Neural cell (in vitro differentiated cells): ENCODE measurements at regions not wholly inside any gene's neighbourhood (a gene's known extent, or its start where the extent isn't known, plus 50 kb on each side); places are given as distances from the start of the nearest gene placed in this dataset.

Source experiments
- H2AFZ ChIP-seq: fragments of 200-600, 300-800 bp; sonication (generic), shearing (Covaris generic); 2 replicates; pipeline ENCODE4 v1.6.0; 2014; ENCODE audit warnings: low read depth, mild to moderate bottlenecking, antibody characterized with exemption, low read length, moderate library complexity
- H3F3A ChIP-seq: fragments of 200-600 bp; shearing (Covaris generic); 2 replicates; pipeline ENCODE4 v1.6.1; 2016; ENCODE audit warnings: mild to moderate bottlenecking, moderate library complexity, mixed read lengths, antibody characterized with exemption, low read length; ENCODE audit not compliant: insufficient read depth, poor library complexity, severe bottlenecking
- H3K27ac ChIP-seq: fragments of 200-600, 300-800 bp; sonication (generic), shearing (Covaris generic); 2 replicates; pipeline ENCODE4 v1.5.1; 2014; ENCODE audit warnings: mild to moderate bottlenecking, low read length, moderate library complexity
- H3K27me3 ChIP-seq: fragments of 300-800, 200-600 bp; sonication (generic), shearing (Covaris generic); 2 replicates; pipeline ENCODE4 v1.6.0; 2014; ENCODE audit warnings: mild to moderate bottlenecking, low read depth, low read length, moderate library complexity; ENCODE audit not compliant: insufficient read depth
- H3K36me3 ChIP-seq: fragments of 300-800, 200-600 bp; sonication (generic), shearing (Covaris generic); 2 replicates; pipeline ENCODE4 v1.5.1; 2014; ENCODE audit warnings: mild to moderate bottlenecking, antibody characterized with exemption, low read length, moderate library complexity; ENCODE audit not compliant: insufficient read depth
- H3K4me2 ChIP-seq: fragments of 300-800, 200-600 bp; sonication (generic), shearing (Covaris generic); 2 replicates; pipeline ENCODE4 v1.6.0; 2014; ENCODE audit warnings: mild to moderate bottlenecking, low read length
- H3K4me3 ChIP-seq: fragments of 300-800, 200-600 bp; sonication (generic), shearing (Covaris generic); 2 replicates; pipeline ENCODE4 v1.5.1; 2014; ENCODE audit warnings: mild to moderate bottlenecking, low read length, moderate library complexity
- H3K79me2 ChIP-seq: fragments of 200-600 bp; shearing (Covaris generic); replicated peaks from 2 replicates; pipeline ENCODE4 v1.6.0; 2014; ENCODE audit warnings: mild to moderate bottlenecking, low read length, moderate library complexity; ENCODE audit not compliant: insufficient read depth
- H3K9ac ChIP-seq: fragments of 300-800, 200-600 bp; sonication (generic), shearing (Covaris generic); 2 replicates; pipeline ENCODE4 v1.6.1; 2016; ENCODE audit warnings: mild to moderate bottlenecking, low read length, mixed read lengths
- H3K9me2 ChIP-seq: fragments of 200-600 bp; shearing (Covaris generic); 2 replicates; pipeline ENCODE4 v1.6.1; 2016; ENCODE audit warnings: mild to moderate bottlenecking, low read length, mixed read lengths; ENCODE audit not compliant: insufficient read depth
- H3K9me3 ChIP-seq: fragments of 200-600, 300-800 bp; sonication (generic), shearing (Covaris generic); 2 replicates; pipeline ENCODE4 v1.6.1; 2016; ENCODE audit warnings: mild to moderate bottlenecking, mixed run types, low read length, moderate library complexity, mixed read lengths
- H4K20me1 ChIP-seq: fragments of 200-600 bp; shearing (Covaris generic); 2 replicates; pipeline ENCODE4 v1.6.1; 2016; ENCODE audit warnings: mild to moderate bottlenecking, mixed run types; ENCODE audit not compliant: insufficient read depth
- EP300 ChIP-seq: fragments of 450-650 bp; conservative IDR thresholded peaks from 2 replicates; pipeline ENCODE4 v1.6.1; 2014; ENCODE audit warnings: antibody characterized with exemption, mild to moderate bottlenecking, moderate library complexity; ENCODE audit not compliant: poor library complexity, severe bottlenecking
- EZH2 ChIP-seq: fragments of 200-600, 300-800 bp; shearing (Covaris generic), sonication (generic); IDR thresholded peaks from 2 replicates; pipeline ENCODE4 v1.6.1; 2014; ENCODE audit warnings: antibody characterized with exemption, low read length, borderline replicate concordance, mild to moderate bottlenecking; ENCODE audit not compliant: insufficient read depth, poor library complexity, severe bottlenecking
- MXI1 ChIP-seq: fragments of 450-650 bp; conservative IDR thresholded peaks from 2 replicates; pipeline ENCODE4 v1.6.1; 2014; ENCODE audit warnings: antibody characterized with exemption, mild to moderate bottlenecking; ENCODE audit not compliant: poor library complexity, severe bottlenecking
- POLR2AphosphoS5 ChIP-seq: IDR thresholded peaks from 2 replicates; pipeline ENCODE4 v1.6.1; 2012
- RAD21 ChIP-seq: fragments of 450-650 bp; conservative IDR thresholded peaks from 2 replicates; pipeline ENCODE4 v1.6.1; 2014; ENCODE audit warnings: antibody characterized with exemption, mild to moderate bottlenecking, moderate library complexity
- SMC3 ChIP-seq: fragments of 450-650 bp; conservative IDR thresholded peaks from 2 replicates; pipeline ENCODE4 v1.6.1; 2014; ENCODE audit warnings: antibody characterized with exemption, mild to moderate bottlenecking, moderate library complexity; ENCODE audit not compliant: poor library complexity
- TAF1 ChIP-seq: IDR thresholded peaks from 2 replicates; pipeline ENCODE4 v1.6.1; 2012; ENCODE audit warnings: low read depth
- TF ChIP-seq, protein P1 (sequence below): fragments of 450-650 bp; IDR thresholded peaks from 2 replicates; pipeline ENCODE4 v1.5.1; 2014; ENCODE audit warnings: antibody characterized with exemption, mild to moderate bottlenecking, moderate library complexity; ENCODE audit not compliant: poor library complexity, severe bottlenecking
- TF ChIP-seq, protein P2 (sequence below): IDR thresholded peaks from 2 replicates; pipeline ENCODE4 v1.6.1; 2012; ENCODE audit warnings: borderline replicate concordance

DNA sequence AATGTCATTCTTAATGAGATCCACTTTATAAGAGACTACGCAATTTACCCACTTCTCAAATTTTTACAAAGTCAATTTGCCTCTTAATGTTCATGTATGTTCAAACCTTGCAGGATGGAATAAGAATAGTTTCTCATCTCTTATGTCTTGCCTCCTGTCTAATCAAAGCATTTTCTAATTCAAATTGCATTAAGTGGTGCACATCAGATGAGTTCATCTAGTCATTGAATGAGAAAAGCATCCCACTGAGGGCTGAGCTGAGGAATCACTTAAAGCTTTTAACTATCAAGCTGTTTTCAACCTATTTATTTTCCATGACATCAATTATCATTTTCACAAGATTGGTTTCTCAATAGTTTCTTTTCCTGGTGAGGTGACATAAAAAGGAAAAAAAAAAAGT lies 1964.0 kb downstream of the PCDH7 start (continued):
- TF ChIP-seq, protein P1, sequence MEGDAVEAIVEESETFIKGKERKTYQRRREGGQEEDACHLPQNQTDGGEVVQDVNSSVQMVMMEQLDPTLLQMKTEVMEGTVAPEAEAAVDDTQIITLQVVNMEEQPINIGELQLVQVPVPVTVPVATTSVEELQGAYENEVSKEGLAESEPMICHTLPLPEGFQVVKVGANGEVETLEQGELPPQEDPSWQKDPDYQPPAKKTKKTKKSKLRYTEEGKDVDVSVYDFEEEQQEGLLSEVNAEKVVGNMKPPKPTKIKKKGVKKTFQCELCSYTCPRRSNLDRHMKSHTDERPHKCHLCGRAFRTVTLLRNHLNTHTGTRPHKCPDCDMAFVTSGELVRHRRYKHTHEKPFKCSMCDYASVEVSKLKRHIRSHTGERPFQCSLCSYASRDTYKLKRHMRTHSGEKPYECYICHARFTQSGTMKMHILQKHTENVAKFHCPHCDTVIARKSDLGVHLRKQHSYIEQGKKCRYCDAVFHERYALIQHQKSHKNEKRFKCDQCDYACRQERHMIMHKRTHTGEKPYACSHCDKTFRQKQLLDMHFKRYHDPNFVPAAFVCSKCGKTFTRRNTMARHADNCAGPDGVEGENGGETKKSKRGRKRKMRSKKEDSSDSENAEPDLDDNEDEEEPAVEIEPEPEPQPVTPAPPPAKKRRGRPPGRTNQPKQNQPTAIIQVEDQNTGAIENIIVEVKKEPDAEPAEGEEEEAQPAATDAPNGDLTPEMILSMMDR: no peak
- TF ChIP-seq SMC3: no peak

DNA sequence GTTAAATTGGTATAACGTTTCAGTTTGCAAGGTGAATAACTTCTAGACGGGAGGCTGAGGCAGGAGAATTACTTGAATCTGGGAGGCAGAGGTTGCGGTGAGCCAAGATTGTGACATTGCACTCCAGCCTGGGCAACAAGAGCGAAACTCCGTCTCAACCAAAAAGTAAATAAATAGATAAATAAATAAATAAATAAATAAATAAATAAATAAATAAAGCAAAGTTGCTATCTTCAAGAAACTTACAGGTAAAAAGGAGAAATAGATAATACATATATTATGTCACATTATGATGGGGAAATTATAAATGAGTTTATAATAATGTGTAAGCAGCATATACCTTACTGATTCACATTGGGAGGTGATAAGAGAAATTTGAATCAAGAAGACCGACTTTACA lies 1966.0 kb downstream of the PCDH7 start:
- no peaks in the 10 kb centered on the region for H3K79me2 ChIP-seq
- no peaks in the 10 kb centered on the region for H3K27me3 ChIP-seq
- no peak overlapping the region for H2AFZ ChIP-seq
- no peaks in the 10 kb centered on the region for H4K20me1 ChIP-seq
- H3K27ac ChIP-seq: no peak overlapping the region
- H3K4me2 ChIP-seq: no peak overlapping the region
- H3K9ac ChIP-seq: no peak overlapping the region
- no peak overlapping the region for H3K4me3 ChIP-seq
- TF ChIP-seq, protein P2, sequence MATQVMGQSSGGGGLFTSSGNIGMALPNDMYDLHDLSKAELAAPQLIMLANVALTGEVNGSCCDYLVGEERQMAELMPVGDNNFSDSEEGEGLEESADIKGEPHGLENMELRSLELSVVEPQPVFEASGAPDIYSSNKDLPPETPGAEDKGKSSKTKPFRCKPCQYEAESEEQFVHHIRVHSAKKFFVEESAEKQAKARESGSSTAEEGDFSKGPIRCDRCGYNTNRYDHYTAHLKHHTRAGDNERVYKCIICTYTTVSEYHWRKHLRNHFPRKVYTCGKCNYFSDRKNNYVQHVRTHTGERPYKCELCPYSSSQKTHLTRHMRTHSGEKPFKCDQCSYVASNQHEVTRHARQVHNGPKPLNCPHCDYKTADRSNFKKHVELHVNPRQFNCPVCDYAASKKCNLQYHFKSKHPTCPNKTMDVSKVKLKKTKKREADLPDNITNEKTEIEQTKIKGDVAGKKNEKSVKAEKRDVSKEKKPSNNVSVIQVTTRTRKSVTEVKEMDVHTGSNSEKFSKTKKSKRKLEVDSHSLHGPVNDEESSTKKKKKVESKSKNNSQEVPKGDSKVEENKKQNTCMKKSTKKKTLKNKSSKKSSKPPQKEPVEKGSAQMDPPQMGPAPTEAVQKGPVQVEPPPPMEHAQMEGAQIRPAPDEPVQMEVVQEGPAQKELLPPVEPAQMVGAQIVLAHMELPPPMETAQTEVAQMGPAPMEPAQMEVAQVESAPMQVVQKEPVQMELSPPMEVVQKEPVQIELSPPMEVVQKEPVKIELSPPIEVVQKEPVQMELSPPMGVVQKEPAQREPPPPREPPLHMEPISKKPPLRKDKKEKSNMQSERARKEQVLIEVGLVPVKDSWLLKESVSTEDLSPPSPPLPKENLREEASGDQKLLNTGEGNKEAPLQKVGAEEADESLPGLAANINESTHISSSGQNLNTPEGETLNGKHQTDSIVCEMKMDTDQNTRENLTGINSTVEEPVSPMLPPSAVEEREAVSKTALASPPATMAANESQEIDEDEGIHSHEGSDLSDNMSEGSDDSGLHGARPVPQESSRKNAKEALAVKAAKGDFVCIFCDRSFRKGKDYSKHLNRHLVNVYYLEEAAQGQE: no peak
- TF ChIP-seq SMC3 (no peak), RAD21 (no peak), EP300 (no peak), MXI1 (no peak), POLR2AphosphoS5 (no peak)
- TF ChIP-seq, protein P1: no peak
- no peaks in the 10 kb centered on the region for H3K9me2 ChIP-seq
- H3F3A ChIP-seq: no peaks in the 10 kb centered on the region
- H3K36me3 ChIP-seq: no peaks in the 10 kb centered on the region
- no peaks in the 10 kb centered on the region for H3K9me3 ChIP-seq

DNA sequence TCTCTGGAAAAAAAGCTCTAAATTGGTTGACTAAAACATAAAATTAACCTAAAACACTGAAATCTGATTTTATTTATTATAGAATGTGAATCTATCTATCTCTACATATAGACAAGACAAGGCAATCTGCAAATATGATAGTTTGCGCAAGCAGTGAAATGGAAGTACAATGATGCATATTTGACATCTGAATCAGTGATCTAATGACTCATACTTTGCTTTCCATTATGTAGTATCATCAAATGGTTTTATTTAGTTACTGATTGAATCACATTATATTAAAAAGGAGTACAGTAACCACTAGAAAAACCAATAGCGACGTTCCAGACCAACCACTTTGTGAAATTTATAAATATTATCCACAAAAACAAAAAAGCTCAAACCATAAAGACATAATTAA lies 1969.3 kb downstream of the PCDH7 start:
- Histone ChIP-seq H3K4me3 (no peak overlapping the region), H4K20me1 (no peaks in the 10 kb centered on the region), H3K79me2 (no peaks in the 10 kb centered on the region), H3K9me2 (no peaks in the 10 kb centered on the region), H3K27me3 (no peaks in the 10 kb centered on the region), H3K27ac (no peak overlapping the region), H3K4me2 (no peak overlapping the region), H3K9ac (no peak overlapping the region), H3K9me3 (no peaks in the 10 kb centered on the region), H3F3A (no peaks in the 10 kb centered on the region), H3K36me3 (no peaks in the 10 kb centered on the region), H2AFZ (no peak overlapping the region)
- TF ChIP-seq MXI1: no peak
- no peak for TF ChIP-seq SMC3
- TF ChIP-seq, protein P2: no peak
- TF ChIP-seq RAD21: no peak
- no peak for TF ChIP-seq EP300
- TF ChIP-seq EZH2: no peak
- TF ChIP-seq, protein P1: no peak
- no peak for TF ChIP-seq TAF1
- no peak for TF ChIP-seq POLR2AphosphoS5
